HG02571 (cell line): ENCODE measurements at regions not wholly inside any gene's neighbourhood (a gene's known extent, or its start where the extent isn't known, plus 50 kb on each side); places are given as distances from the start of the nearest gene placed in this dataset.

ENCODE experiments used
- ATAC-seq: cut with Tn5 transposase; IDR thresholded peaks from one replicate; pipeline ENCODE4 v1.9.1; 2021; ENCODE audit warnings: mild to moderate bottlenecking, moderate library complexity; ENCODE audit not compliant: unreplicated experiment

DNA sequence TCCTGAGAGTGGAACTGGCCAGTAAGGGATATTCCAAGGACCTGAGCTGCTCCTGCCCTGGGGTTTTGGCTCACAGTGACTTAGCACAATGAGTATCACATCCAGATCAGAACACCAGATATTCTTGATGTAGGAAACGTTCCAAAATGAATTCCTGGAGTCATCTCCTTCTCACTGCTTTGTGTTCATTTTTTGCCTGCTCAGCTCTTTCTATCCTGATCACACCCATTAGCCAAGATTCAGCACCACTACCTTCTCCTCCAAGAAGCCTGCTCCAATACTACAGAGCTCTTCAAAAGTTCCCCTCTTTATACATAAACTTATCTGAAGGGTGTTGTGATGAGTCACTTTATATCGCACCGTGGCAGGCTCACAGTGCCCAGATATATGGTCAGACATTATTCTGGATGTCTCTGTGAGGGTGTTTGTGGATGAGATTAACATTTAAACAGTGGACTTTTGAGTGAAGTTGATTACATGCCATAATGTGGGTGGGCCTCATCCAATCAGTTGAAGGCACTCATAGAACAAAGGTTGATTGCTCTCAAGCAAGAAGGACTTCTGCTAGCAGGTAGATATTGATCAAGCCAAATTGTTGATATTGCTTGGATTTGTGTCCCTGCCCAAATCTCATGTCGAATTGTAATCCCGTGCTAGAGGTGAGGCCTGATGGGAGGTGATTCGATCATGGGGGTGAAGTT is 1155.2 kb upstream of the AUTS2 start:
- no peak for ATAC-seq

DNA sequence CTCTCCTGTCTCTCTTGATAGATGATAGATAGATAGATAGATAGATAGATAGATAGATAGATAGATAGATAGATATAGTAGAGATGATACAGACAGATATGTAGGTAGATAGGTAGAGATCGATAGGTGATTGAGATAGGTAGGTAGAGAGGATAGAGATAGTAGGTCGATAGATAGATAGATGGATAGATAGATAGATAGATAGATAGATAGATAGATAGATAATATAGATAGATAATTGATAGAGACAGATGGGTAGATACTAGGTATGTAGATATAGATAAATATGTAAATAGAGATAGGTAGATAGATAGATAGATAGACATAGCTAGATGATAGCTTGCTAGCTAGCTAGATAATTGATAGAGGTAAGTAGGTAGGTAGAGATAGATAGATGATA is 1154.2 kb upstream of the AUTS2 start:
- ATAC-seq = no peak

DNA sequence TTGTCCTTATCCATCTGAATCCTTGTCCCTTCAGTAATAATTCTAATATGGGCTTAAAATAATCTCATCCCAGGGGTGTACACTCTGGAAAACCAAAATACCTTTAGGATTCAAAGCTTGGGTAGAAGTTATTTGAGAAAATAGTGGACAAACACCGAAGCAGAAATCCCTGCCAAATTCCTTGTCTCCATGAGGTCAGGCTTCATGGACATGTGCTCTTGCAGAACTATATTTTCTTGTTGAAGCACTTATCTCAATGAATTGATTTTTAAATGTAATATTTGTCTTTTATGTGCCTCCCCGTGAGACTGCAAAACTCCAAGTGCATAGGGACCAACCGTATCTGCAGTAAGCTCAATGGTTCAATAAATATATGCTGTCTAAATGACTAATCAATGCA is 1153.3 kb upstream of the AUTS2 start:
- no peak for ATAC-seq

DNA sequence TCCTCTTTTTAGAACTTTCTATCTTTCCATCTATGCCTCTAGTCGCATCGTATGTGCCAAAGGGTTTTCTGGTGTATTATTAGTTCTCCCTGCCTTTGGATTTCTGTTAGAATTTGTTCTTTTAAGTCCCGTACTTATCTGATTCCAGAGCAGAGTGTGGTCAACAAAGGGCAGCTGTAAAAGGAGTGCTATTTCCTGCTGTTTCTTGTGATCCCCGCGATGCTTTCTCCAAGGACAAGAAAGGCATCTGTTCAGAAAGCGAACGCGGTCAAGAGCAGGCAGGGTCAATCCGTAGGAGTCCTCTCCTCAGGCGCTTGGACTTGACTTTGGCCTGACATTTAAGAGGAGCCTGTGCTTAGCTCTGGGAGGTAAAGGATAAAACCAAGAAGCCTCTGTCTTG is 1152.1 kb upstream of the AUTS2 start:
- ATAC-seq = no peak

DNA sequence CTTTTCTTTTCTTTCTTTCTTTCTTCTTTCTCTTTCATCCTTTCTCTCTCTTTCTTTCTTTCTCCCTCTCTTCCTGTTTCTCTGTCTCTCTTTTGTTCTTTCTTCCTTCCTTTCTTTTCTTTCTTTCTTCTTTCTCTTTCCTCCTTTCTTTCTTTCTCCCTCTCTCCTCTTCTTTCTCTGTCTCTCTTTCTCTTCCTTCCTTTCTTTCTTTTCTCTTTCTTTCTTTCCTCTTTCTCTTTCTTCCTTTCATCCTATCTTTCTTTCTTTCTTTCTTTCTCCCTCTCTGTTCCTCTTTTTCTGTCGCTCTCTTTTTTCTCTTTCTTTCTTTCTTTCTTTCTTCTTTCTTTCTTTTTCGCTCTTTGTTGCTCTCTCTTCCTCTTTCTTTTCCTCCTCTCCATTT is 1149.2 kb upstream of the AUTS2 start:
- no peak for ATAC-seq

DNA sequence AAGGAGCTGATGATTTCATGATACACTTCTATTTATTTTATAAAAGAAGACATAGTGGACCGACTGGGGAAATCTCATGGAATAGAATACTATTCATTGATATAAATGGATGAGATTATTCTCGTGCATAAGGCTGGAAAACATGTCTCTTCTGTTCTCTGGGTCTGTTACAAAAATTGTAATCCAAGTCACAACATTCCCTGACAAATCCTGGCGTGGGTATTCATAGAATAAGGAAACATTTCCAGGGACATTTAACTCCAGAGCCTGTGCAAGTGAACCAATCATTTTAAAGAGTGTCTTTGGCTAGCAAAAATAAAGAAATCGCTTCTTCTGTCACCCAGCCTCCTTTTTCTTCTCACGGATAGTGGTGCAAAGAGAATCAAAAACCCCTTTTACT is 1148.5 kb upstream of the AUTS2 start:
- no peak for ATAC-seq

DNA sequence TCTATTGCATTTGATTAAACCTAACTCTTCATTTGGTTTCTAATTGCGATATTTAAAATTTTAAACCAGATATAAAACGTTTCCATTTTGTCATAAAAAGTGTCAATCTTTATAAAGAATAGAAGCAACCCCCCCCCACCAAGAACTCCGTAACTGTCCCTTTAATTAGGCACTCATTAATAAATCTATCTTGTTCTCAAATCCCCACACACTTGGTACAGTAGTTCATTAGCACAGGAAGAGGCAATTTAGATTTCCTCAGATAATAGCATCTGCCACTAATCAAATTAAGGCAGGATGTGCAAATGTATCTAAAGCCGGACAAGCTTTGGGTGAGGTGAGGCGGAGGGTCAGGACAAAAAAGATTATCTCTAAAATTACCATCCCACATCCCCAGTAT is 1143.3 kb upstream of the AUTS2 start:
- ATAC-seq = no peak

DNA sequence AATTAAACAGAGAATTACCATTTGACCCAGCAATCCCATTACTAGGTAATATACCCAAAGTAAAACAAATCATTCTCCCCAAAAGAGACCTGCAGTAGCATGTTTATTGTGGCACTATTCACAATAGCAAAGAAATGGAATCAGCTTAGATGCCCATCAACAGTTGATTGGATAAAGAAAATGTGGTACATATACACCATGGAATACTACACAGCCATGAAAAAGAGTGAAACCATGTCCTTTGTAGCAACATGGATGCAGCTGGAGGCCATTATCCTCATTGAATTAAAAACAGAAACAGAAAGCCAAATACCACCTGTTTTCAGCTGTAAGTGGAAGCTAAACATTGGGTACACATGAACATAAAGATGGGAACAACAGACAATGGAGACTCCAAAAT is 1141.8 kb upstream of the AUTS2 start:
- no peak for ATAC-seq

DNA sequence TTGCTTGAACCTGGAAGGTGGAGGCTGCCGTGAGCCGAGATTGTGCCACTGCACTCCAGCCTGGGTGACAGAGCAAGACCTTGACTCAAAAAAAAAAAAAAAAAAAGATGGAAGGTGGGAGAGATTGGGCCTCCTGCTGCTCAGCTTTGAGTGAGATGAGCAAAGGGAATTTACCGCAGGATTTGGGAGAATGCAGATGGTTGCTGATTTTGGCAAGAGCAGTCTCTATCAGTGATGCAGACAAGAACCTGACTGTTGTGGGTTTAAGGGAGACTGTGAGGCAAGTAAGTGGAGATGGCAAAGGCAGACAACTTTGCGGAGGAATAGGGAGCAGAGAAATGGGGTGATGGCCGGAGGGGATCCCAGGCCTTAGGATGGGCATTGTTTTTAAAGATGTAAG is 1140.8 kb upstream of the AUTS2 start:
- no peak for ATAC-seq

DNA sequence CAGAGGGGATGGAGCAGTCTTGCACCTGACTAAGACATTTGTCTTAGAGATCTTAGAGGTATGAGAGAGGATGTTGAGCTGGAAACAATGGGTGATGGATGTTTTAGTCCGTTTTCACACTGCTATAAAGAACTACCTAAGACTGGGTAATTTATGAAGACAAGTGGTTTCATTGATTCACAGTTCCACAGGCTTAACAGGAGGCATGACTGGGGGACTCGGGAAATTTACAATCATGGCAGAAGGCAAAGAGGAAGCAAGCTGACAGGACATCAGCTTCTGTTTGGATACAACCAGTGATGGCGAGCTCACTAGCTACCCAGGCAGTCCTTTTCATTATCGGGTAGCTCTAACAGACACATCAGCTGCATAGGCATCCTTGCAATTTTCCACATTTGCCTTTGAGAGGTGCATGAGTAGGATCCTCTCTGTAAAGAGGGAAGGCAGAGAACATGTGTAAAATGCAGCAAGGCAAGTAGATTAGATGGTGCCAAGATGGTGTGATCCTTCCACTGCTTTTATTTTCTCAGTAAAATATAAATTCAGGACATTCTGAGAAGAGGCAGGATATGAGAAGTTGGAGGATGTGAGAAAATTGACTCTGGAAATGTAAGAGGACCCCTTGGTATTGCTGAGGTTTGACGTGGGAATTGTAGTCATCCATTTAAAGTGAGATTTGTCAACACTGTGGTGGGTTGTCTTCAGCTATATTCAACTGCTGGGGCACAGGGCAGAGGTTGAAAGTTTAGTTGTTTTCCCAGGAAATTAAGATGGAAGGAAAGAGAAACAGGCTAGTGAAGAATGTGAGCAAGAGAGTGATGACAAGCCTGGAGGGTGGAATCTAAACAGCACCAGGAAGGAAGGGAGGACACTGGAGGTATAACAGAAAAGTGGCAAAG is 1140.0 kb upstream of the AUTS2 start:
- ATAC-seq = no peak

DNA sequence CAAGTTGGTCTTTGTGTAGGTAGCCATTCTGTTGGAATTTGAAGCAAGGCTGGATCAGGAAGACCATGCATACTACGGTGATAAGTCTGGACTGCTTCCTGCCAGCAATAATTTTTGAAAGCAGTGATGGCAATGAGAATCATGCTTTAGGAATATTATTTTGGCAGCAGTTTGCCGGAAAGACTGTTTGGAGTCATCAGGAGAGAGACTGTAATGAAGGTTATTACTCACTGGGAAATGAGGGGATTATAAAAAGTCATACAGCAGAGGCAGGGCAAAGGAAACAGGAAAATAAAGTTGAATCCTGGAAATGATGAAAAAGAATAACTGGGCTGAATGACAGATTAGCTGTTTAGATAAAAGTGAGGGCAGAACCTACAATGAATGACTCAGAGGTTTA is 1136.8 kb upstream of the AUTS2 start:
- ATAC-seq = no peak

DNA sequence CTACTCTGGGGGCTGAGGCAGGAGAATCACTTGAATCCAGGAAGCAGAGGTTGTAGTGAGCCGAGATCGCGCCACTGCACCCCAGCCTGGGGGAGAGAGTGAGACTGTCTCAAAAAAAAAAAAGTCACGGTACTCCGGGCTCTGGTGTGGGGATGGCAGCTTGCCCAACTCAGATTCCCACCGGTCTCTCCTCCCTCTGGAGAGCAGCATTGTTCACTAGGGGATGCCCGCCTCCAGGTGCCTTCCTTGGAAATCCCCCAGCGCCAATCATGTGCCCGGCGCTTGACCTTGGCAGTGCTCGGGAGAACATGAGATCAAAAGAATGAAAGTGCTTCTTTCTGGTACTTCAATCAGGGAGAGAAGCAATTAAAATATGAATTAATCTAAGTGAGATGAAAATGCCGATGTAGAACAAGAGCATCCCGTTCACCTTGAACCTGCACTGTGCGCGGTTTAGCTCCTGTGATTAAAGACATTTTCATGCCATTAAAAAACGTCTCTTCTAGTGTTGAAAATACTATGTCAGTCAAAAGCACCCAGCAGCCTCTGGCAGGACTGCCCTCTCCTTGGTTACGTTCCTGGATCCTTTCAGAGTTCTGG is 1127.3 kb upstream of the AUTS2 start:
- no peak for ATAC-seq

DNA sequence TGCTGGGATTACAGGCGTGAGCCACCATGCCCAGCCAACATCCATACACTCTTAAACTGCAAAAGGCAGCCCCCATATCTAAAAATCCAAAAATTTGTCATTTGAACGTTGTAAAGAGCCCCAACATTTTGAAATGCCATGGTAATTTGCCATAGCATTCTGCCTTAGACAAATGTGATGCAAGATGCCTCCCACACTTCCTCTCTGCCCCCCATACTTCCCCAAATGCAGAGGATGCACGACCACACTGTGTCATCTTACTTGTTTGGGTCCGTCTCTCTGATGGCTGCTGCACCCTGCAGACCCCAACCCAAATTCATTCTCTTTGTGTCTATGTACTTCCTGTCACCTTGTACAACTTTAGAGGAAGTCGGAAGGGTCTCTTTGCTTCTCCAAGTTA is 1125.6 kb upstream of the AUTS2 start:
- no peak for ATAC-seq

DNA sequence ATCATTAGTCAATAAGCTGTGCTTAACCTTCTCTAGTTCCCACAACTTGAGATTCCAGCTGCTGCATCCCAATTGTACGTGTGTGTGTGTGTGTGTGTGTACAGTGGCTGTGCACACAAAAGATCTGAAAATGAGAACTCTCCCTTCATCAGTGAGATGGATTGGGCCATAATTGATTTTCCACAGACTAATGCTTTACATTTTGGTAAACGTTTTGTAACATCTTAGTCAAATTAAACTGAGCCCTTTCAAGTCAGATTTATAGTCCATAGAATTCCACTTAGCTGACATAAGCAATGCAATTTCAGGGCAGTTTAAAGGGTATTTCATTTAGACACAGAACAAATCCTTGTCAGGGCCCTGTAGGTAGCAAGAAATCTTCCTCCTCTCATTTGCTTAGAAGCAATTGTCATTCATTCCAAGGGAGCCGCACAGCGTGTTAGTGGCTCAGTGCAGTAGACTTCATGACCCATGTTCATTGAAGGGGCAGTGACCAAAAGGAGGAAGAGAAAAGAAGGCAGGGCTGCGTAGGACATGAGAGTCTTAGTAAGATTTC is 1123.5 kb upstream of the AUTS2 start:
- ATAC-seq = no peak

DNA sequence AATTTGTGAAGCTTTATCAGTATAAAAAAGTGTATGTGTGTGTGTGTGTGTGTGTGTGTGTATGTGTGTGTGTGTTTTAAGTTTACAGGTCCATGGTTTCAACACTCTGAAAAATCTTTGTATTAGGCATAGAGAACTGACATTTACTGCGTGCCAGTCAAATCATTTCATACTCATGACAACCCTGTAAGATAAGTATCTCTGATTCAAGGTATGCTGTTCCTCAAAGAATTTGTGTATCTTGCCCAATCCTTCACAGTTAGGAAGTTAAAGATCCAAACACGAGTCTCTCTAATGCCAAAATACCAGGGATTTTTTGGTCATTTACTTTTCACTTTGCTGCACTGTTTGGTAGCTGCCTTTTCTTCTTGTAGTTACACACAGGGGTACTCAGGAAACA is 1121.3 kb upstream of the AUTS2 start:
- ATAC-seq = no peak

DNA sequence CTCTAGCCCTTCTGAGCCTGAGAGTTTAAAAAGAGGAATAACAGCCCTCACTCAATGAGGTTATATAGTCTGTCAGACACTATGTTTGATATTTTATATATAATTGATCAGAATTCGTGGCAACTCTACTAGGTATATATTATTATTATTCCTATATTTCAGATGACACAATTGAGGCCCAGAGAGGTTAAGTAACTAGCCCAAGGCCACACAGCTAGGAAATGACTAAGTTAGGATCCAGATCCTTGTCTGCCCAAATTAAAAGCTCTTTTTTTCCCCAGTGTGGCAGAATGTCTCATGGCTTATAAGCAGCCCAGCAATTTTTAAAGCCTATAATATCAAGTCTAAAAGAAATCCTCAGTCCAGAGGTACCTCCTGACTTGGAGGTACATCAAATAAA is 1119.9 kb upstream of the AUTS2 start:
- no peak for ATAC-seq

DNA sequence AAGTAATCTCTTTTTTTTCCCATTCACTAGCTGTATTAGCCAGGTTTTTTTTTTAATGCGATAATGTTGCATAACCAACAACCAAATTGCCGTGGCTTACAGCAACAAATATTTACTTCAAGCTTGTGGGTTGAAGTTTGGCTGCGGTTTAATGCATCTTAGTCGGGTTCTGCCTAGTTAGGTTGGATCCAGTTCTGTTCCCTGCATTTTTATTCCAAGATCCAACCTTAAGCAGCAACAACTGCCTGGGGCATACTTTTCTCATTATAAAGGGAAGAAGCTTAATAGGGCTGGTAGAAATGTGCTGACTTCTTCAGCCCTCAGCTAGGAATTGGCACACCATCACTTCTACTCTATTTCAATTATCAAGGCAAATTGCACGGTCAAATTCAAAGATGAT is 1115.5 kb upstream of the AUTS2 start:
- no peak for ATAC-seq

DNA sequence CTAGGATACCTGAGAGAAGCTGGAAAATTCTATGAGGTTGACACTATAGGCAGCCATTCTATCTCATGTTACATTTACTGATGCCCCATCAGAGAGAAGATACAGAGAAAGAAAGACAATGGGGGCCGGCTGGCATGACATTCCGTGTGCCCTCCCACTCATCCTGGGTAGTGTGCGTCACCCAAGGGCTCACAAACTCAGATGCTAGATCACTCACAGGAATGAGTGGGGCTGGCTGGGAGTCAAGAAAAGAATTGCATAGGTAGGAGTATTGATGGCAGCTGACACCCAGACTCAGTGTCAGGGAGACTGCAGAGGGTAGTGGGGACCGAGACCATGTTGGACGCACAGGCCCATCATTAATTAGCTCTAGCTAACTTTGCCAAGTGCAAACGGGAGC is 1113.5 kb upstream of the AUTS2 start:
- no peak for ATAC-seq

DNA sequence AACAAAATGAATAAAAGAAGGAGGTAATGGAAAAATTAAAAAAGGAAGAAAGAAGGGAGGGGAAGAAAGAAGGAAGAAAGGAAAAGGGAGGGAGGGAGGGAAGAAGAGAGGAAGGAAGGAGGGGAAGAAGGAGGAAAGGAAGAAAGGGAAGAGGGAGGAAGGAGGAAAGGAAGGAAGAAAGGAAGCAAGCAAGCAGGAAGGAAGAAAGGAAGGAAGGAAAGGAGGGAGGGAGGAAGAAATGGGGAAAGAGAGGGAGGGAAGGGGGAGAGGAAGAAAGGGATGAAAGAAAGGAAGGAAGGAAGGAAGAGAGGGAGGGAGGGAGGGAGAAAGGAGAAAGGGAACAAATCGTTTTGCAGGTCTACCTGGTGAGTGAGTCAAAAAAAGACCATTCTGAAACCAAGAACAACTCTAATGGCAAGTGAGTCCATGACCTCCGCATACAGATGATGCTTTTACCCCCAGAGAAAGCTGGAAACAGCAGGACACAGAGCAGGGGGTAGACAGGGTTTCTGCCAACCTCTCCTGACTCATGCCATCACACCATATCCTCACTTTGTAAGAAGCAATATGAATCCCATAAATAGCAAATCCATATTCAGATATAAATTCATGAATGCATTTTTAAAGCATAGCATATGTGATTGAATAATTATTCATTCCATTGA is 1112.9 kb upstream of the AUTS2 start:
- no peak for ATAC-seq

DNA sequence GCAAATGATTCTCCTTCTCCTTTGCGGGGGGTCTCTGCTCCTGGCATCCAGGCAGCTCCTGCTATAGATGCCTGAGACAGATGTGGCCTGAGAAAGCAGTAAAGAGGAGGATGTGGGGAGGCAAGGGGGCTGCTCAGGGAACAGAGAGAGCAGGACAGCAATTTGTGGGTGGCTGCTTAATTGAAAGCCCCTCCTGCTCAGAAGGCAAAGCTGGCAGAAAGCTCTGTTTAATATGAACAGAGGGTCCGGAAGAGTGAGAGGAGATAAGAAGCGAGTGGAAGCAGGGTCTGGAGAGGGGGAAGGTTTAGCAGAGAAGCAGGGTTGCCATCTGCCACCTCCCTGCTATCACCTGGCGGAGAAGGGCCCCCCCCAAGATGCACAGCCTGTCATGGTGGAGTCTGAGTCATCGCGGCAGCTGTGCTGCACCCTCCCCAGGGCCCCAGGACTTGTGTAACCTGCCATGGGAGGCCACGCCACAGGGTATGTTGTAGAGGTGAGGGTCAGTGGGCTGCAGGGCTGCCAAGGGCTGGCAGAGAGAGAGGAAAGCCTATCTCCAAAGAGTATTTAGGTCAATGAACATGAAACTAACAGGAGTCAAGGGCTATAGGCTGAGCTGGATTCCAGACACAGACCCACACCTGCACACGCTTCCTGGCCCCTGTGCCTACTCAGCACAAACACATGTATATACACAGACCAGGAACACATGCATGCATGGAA is 1109.8 kb upstream of the AUTS2 start:
- no peak for ATAC-seq
